Sigmoid colon (tissue), 4 donors: ENCODE measurements at regions not wholly inside any gene's neighbourhood (a gene's known extent, or its start where the extent isn't known, plus 50 kb on each side); places are given as distances from the start of the nearest gene placed in this dataset.

Experiments used
- EP300 ChIP-seq, 4 donors: sonication (generic); formaldehyde crosslinking; IDR thresholded peaks; one replicate each; pipeline ENCODE4 v1.6.1; 2017; ENCODE audit warnings: antibody characterized with exemption in 4 of 4
- POLR2AphosphoS5 ChIP-seq, 4 donors: sonication (generic); formaldehyde crosslinking; IDR thresholded peaks; one replicate each; pipeline ENCODE4 v1.6.1; 2017; ENCODE audit warnings: antibody characterized with exemption in 4 of 4
- TF ChIP-seq, protein P1 (sequence below), 4 experiments: fragments of 450-650 bp in 3 of 4; fragments of 200-600 bp in 1 of 4; IDR thresholded peaks; one replicate each; pipeline ENCODE4 v1.5.1; 2016 to 2019; ENCODE audit warnings: antibody characterized with exemption in 4 of 4, mild to moderate bottlenecking in 3 of 4, moderate library complexity in 2 of 4

GRCh38 chr20:48281501-48281900 lies 496.2 kb upstream of the SULF2 start:
- TF ChIP-seq POLR2AphosphoS5 (IDR thresholded peaks at IDR 0.05) (no peak), EP300 (IDR thresholded peaks at IDR 0.05) (no peak)
- TF ChIP-seq, protein P1, sequence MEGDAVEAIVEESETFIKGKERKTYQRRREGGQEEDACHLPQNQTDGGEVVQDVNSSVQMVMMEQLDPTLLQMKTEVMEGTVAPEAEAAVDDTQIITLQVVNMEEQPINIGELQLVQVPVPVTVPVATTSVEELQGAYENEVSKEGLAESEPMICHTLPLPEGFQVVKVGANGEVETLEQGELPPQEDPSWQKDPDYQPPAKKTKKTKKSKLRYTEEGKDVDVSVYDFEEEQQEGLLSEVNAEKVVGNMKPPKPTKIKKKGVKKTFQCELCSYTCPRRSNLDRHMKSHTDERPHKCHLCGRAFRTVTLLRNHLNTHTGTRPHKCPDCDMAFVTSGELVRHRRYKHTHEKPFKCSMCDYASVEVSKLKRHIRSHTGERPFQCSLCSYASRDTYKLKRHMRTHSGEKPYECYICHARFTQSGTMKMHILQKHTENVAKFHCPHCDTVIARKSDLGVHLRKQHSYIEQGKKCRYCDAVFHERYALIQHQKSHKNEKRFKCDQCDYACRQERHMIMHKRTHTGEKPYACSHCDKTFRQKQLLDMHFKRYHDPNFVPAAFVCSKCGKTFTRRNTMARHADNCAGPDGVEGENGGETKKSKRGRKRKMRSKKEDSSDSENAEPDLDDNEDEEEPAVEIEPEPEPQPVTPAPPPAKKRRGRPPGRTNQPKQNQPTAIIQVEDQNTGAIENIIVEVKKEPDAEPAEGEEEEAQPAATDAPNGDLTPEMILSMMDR (IDR thresholded peaks at IDR 0.05), result no peak
